WTC11 (cell line): ENCODE measurements at regions not wholly inside any gene's neighbourhood (a gene's known extent, or its start where the extent isn't known, plus 50 kb on each side); places are given as distances from the start of the nearest gene placed in this dataset.

ENCODE experiments used
- ATAC-seq: fragments of 200-7000 bp; cut with Tn5 transposase; 2 replicates; pipeline ENCODE4 v1.10.0; 2021; ENCODE audit warnings: mild to moderate bottlenecking, moderate library complexity
- CTCF ChIA-PET: fragments of 300-600 bp; sonication (Branson Sonifier 250); formaldehyde crosslinking; loops from one replicate; lab custom pipeline; 2021; ENCODE audit warnings: antibody characterized with exemption; lab: Charles Lee
- POLR2A ChIA-PET: fragments of 350-600 bp; sonication (Branson Sonifier 250); formaldehyde crosslinking; loops from one replicate; lab custom pipeline; 2021; ENCODE audit warnings: antibody characterized with exemption; lab: Charles Lee
- DNase-seq: peaks from one replicate; pipeline ENCODE4 v3.0.0; 2021; ENCODE audit warnings: low spot score
- H3K27ac Mint-ChIP-seq: 2 replicates; pipeline ENCODE4 v1.8.0; 2021; ENCODE audit warnings: mixed read lengths
- H3K27me3 Mint-ChIP-seq: 2 replicates; pipeline ENCODE4 v1.8.0; 2021; ENCODE audit warnings: low read depth, mild to moderate bottlenecking, moderate library complexity, mixed read lengths
- H3K36me3 Mint-ChIP-seq: 2 replicates; pipeline ENCODE4 v1.8.0; 2021; ENCODE audit warnings: mixed read lengths
- H3K4me1 Mint-ChIP-seq: 2 replicates; pipeline ENCODE4 v1.8.0; 2022; ENCODE audit warnings: mixed read lengths
- H3K4me3 Mint-ChIP-seq: 2 replicates; pipeline ENCODE4 v1.8.0; 2021; ENCODE audit warnings: mild to moderate bottlenecking, moderate library complexity, mixed read lengths
- H3K9me3 Mint-ChIP-seq: 2 replicates; pipeline ENCODE4 v1.8.0; 2021; ENCODE audit warnings: mixed read lengths
- CREM ChIP-seq: sonication (generic); formaldehyde crosslinking; IDR thresholded peaks from 2 replicates; pipeline ENCODE4 v1.8.1; 2022; ENCODE audit warnings: mild to moderate bottlenecking, missing genetic modification reagents, moderate library complexity
- E2F5 ChIP-seq: sonication (generic); formaldehyde crosslinking; IDR thresholded peaks from 2 replicates; pipeline ENCODE4 v1.8.1; 2022; ENCODE audit warnings: mild to moderate bottlenecking, moderate library complexity, missing genetic modification reagents
- EMX1 ChIP-seq: fragments of 250-450 bp; sonication (Bioruptor Pico); IDR thresholded peaks from 2 replicates; pipeline ENCODE4 v1.8.0; 2021; ENCODE audit warnings: mild to moderate bottlenecking
- FOXP4 ChIP-seq: sonication (generic); formaldehyde crosslinking; IDR thresholded peaks from 2 replicates; pipeline ENCODE4 v1.8.0; 2022; ENCODE audit warnings: mild to moderate bottlenecking, missing genetic modification reagents
- GABPB1 ChIP-seq: sonication (generic); formaldehyde crosslinking; IDR thresholded peaks from 2 replicates; pipeline ENCODE4 v1.8.1; 2023; ENCODE audit warnings: mild to moderate bottlenecking, missing genetic modification reagents
- MAX ChIP-seq: sonication (generic); formaldehyde crosslinking; IDR thresholded peaks from 2 replicates; pipeline ENCODE4 v1.8.0; 2022; ENCODE audit warnings: mild to moderate bottlenecking, missing genetic modification reagents
- MYBL2 ChIP-seq: sonication (generic); formaldehyde crosslinking; IDR thresholded peaks from 2 replicates; pipeline ENCODE4 v1.8.1; 2023; ENCODE audit warnings: mild to moderate bottlenecking, moderate library complexity, missing genetic modification reagents
- RORB ChIP-seq: fragments of 250-450 bp; sonication (Bioruptor Pico); IDR thresholded peaks from 2 replicates; pipeline ENCODE4 v1.9.0; 2021; ENCODE audit warnings: mild to moderate bottlenecking
- SMAD3 ChIP-seq: sonication (generic); formaldehyde crosslinking; IDR thresholded peaks from 2 replicates; pipeline ENCODE4 v1.8.0; 2022; ENCODE audit warnings: missing genetic modification reagents, mild to moderate bottlenecking, borderline replicate concordance
- SMAD4 ChIP-seq: sonication (generic); formaldehyde crosslinking; IDR thresholded peaks from 2 replicates; pipeline ENCODE4 v1.8.0; 2022; ENCODE audit warnings: mild to moderate bottlenecking, missing genetic modification reagents
- TP53 ChIP-seq: sonication (generic); formaldehyde crosslinking; IDR thresholded peaks from 2 replicates; pipeline ENCODE4 v1.8.1; 2023; ENCODE audit warnings: mild to moderate bottlenecking, missing genetic modification reagents
- USF2 ChIP-seq: sonication (generic); formaldehyde crosslinking; IDR thresholded peaks from 2 replicates; pipeline ENCODE4 v1.8.1; 2023; ENCODE audit warnings: mild to moderate bottlenecking, missing genetic modification reagents, moderate library complexity
- ZNF138 ChIP-seq: sonication (generic); formaldehyde crosslinking; conservative IDR thresholded peaks from 2 replicates; pipeline ENCODE4 v1.8.1; 2022; ENCODE audit warnings: mild to moderate bottlenecking, moderate library complexity, missing genetic modification reagents
- ZNF263 ChIP-seq: sonication (generic); formaldehyde crosslinking; IDR thresholded peaks from 2 replicates; pipeline ENCODE4 v1.8.1; 2022; ENCODE audit warnings: low read depth, mild to moderate bottlenecking, moderate library complexity, missing genetic modification reagents
- ZNF396 ChIP-seq: fragments of 250-450 bp; sonication (Bioruptor Pico); IDR thresholded peaks from 2 replicates; pipeline ENCODE4 v1.8.0; 2021; ENCODE audit warnings: mild to moderate bottlenecking, moderate library complexity, borderline replicate concordance
- ZNF416 ChIP-seq: fragments of 250-450 bp; sonication (Bioruptor Pico); IDR thresholded peaks from 2 replicates; pipeline ENCODE4 v1.9.0; 2021; ENCODE audit warnings: mild to moderate bottlenecking, inconsistent platforms
- ZNF512 ChIP-seq: sonication (generic); formaldehyde crosslinking; IDR thresholded peaks from 2 replicates; pipeline ENCODE4 v1.8.1; 2022; ENCODE audit warnings: missing genetic modification reagents, borderline replicate concordance
- ZNF532 ChIP-seq: fragments of 250-450 bp; sonication (Bioruptor Pico); IDR thresholded peaks from 2 replicates; pipeline ENCODE4 v1.9.0; 2021; ENCODE audit warnings: mild to moderate bottlenecking, borderline replicate concordance
- TF ChIP-seq, protein P1 (sequence below): fragments of 250-450 bp; sonication (Bioruptor Pico); IDR thresholded peaks from 2 replicates; pipeline ENCODE4 v1.8.0; 2021; ENCODE audit warnings: mild to moderate bottlenecking
- TF ChIP-seq, protein P2 (sequence below): sonication (generic); formaldehyde crosslinking; conservative IDR thresholded peaks from 2 replicates; pipeline ENCODE4 v1.8.1; 2022; ENCODE audit warnings: mild to moderate bottlenecking, missing genetic modification reagents
- TF ChIP-seq, protein P3 (sequence below): sonication (generic); formaldehyde crosslinking; IDR thresholded peaks from 2 replicates; pipeline ENCODE4 v1.8.1; 2023; ENCODE audit warnings: mild to moderate bottlenecking, missing genetic modification reagents, moderate library complexity

GRCh38 chr5:72006361-72006760 is 100.9 kb upstream of the MAP1B start (continued):
- TF ChIP-seq ZNF512 (CRISPR knock-in tag) = no peak
- no peak for TF ChIP-seq E2F5 (CRISPR knock-in tag)
- TF ChIP-seq, protein P1, sequence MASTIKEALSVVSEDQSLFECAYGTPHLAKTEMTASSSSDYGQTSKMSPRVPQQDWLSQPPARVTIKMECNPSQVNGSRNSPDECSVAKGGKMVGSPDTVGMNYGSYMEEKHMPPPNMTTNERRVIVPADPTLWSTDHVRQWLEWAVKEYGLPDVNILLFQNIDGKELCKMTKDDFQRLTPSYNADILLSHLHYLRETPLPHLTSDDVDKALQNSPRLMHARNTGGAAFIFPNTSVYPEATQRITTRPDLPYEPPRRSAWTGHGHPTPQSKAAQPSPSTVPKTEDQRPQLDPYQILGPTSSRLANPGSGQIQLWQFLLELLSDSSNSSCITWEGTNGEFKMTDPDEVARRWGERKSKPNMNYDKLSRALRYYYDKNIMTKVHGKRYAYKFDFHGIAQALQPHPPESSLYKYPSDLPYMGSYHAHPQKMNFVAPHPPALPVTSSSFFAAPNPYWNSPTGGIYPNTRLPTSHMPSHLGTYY (CRISPR knock-in tag) = no peak
- TF ChIP-seq, protein P2, sequence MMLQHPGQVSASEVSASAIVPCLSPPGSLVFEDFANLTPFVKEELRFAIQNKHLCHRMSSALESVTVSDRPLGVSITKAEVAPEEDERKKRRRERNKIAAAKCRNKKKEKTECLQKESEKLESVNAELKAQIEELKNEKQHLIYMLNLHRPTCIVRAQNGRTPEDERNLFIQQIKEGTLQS (CRISPR knock-in tag) = no peak
- TF ChIP-seq CREM (CRISPR knock-in tag) = no peak
- no peak for TF ChIP-seq TP53 (CRISPR knock-in tag)

- H3K4me1 Mint-ChIP-seq = peaks cover 20% of the 10 kb centered on the region
- ATAC-seq (no peak), DNase-seq (no peak)
- CTCF ChIA-PET = interaction anchor here (1.7 kb wide), 1 partner anchor 10 kb away, joined by 8 read pairs; no protein-coding TSS in a partner anchor
- H3K4me3 Mint-ChIP-seq = no peak overlapping the region
- no peaks in the 10 kb centered on the region for H3K36me3 Mint-ChIP-seq
- TF ChIP-seq GABPB1 (CRISPR knock-in tag) (no peak), ZNF263 (no peak), CREM (CRISPR knock-in tag) (no peak), USF2 (CRISPR knock-in tag) (no peak), SMAD4 (no peak), MYBL2 (CRISPR knock-in tag) (no peak), RORB (CRISPR knock-in tag) (no peak), FOXP4 (CRISPR knock-in tag) (no peak), EMX1 (CRISPR knock-in tag) (no peak), ZNF138 (CRISPR knock-in tag) (no peak), ZNF396 (CRISPR knock-in tag) (no peak), MAX (CRISPR knock-in tag) (no peak), ZNF532 (CRISPR knock-in tag) (no peak), SMAD3 (CRISPR knock-in tag) (no peak), ZNF416 (CRISPR knock-in tag) (no peak)
- TF ChIP-seq, protein P3, sequence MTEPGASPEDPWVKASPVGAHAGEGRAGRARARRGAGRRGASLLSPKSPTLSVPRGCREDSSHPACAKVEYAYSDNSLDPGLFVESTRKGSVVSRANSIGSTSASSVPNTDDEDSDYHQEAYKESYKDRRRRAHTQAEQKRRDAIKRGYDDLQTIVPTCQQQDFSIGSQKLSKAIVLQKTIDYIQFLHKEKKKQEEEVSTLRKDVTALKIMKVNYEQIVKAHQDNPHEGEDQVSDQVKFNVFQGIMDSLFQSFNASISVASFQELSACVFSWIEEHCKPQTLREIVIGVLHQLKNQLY (CRISPR knock-in tag) = no peak
- TF ChIP-seq, protein P1 (CRISPR knock-in tag) = no peak
- no peak overlapping the region for H3K27ac Mint-ChIP-seq
- no peaks in the 10 kb centered on the region for H3K27me3 Mint-ChIP-seq
- POLR2A ChIA-PET = no interaction called here
- H3K9me3 Mint-ChIP-seq = no peaks in the 10 kb centered on the region
Measured at GRCh38 chr5:72007336-72008111, 99.8 kb upstream of the MAP1B start.
